HCEC 1CT (cell line): ENCODE measurements at regions not wholly inside any gene's neighbourhood (a gene's known extent, or its start where the extent isn't known, plus 50 kb on each side); places are given as distances from the start of the nearest gene placed in this dataset.
"Not testable (repeated sequence)": the region's sequence is repeated elsewhere in the genome, so short reads cannot be mapped to it uniquely, and the experiment has no call there.

Source experiments
- DNase-seq: peaks from one replicate; pipeline ENCODE4 v3.0.0-alpha.2; 2017

- no peak for DNase-seq
These were observed 293.7 kb upstream of the GADL1 start for GRCh38 chr3:31188112-31188511.

GRCh38 chr3:31189330-31189729, 294.9 kb upstream of the GADL1 start:
- no peak for DNase-seq

GRCh38 chr3:31189971-31190370, 295.5 kb upstream of the GADL1 start:
- no peak for DNase-seq

- no peak for DNase-seq
These were observed 296.9 kb upstream of the GADL1 start for GRCh38 chr3:31191354-31191753.

- DNase-seq, result no peak
These were observed 299.0 kb upstream of the GADL1 start for GRCh38 chr3:31193429-31193828.

- DNase-seq, result no peak
These were observed 299.4 kb upstream of the GADL1 start for GRCh38 chr3:31193871-31194270.

- DNase-seq, result no peak
These were observed 301.8 kb upstream of the GADL1 start for GRCh38 chr3:31196261-31196660.

- DNase-seq, result peak; percentile 1
These were observed 302.5 kb upstream of the GADL1 start for GRCh38 chr3:31196881-31197364.

GRCh38 chr3:31197941-31198340, 303.5 kb upstream of the GADL1 start:
- peak; percentile 6 for DNase-seq

GRCh38 chr3:31198890-31199289, 304.4 kb upstream of the GADL1 start:
- DNase-seq, result no peak

GRCh38 chr3:31203960-31204795, 309.7 kb upstream of the GADL1 start:
- DNase-seq, result no peak

- DNase-seq, result not testable (repeated sequence)
These were observed 310.3 kb upstream of the GADL1 start for GRCh38 chr3:31204796-31205056.

GRCh38 chr3:31210068-31210645, 315.7 kb upstream of the GADL1 start:
- no peak for DNase-seq

GRCh38 chr3:31213869-31214486, 318.7 kb upstream of the STT3B start:
- peak; percentile 10 for DNase-seq

- DNase-seq, result no peak
These were observed 314.6 kb upstream of the STT3B start for GRCh38 chr3:31218082-31218481.

GRCh38 chr3:31219131-31219843, 313.4 kb upstream of the STT3B start:
- no peak for DNase-seq

- DNase-seq, result no peak
These were observed 312.3 kb upstream of the STT3B start for GRCh38 chr3:31220431-31220830.

- DNase-seq, result no peak
These were observed 309.4 kb upstream of the STT3B start for GRCh38 chr3:31223278-31223677.

- DNase-seq, result no peak
These were observed 307.8 kb upstream of the STT3B start for GRCh38 chr3:31224936-31225335.

GRCh38 chr3:31225923-31226322, 306.8 kb upstream of the STT3B start:
- DNase-seq, result no peak

GRCh38 chr3:31226346-31226745, 306.4 kb upstream of the STT3B start:
- no peak for DNase-seq

- no peak for DNase-seq
These were observed 305.6 kb upstream of the STT3B start for GRCh38 chr3:31227131-31227562.

GRCh38 chr3:31230425-31231223, 302.1 kb upstream of the STT3B start:
- no peak for DNase-seq
